C4-2B (cell line): ENCODE measurements at regions not wholly inside any gene's neighbourhood (a gene's known extent, or its start where the extent isn't known, plus 50 kb on each side); places are given as distances from the start of the nearest gene placed in this dataset.
"Not testable (repeated sequence)": the region's sequence is repeated elsewhere in the genome, so short reads cannot be mapped to it uniquely, and the experiment has no call there.

ENCODE experiments used
- CTCF ChIP-seq: fragments of 450-650 bp; conservative IDR thresholded peaks from 2 replicates; pipeline ENCODE4 v1.5.1; 2017; ENCODE audit warnings: mild to moderate bottlenecking
- ZFX ChIP-seq: fragments of 450-650 bp; IDR thresholded peaks from 2 replicates; pipeline ENCODE4 v1.6.1; 2017

GRCh38 chr11:116667318-116667717 is 105.5 kb downstream of the BUD13 start:
- not testable (repeated sequence) for TF ChIP-seq CTCF, ZFX
